Left ventricle myocardium inferior (tissue), 1 donor: ENCODE measurements at regions not wholly inside any gene's neighbourhood (a gene's known extent, or its start where the extent isn't known, plus 50 kb on each side); places are given as distances from the start of the nearest gene placed in this dataset.

ENCODE experiments used
- DNase-seq: peaks from one replicate; pipeline ENCODE4 v3.0.0-alpha.2; 2020
- H3K27ac ChIP-seq: fragments of 200-600 bp; replicated peaks from 2 replicates; pipeline ENCODE4 v1.8.0; 2021
- H3K27me3 ChIP-seq: fragments of 200-600 bp; 2 replicates; pipeline ENCODE4 v1.8.0; 2021; ENCODE audit warnings: low read depth
- H3K36me3 ChIP-seq: fragments of 200-600 bp; 2 replicates; pipeline ENCODE4 v1.8.0; 2021
- H3K4me1 ChIP-seq: fragments of 200-600 bp; 2 replicates; pipeline ENCODE4 v1.8.0; 2021
- H3K4me3 ChIP-seq: fragments of 200-600 bp; 2 replicates; pipeline ENCODE4 v1.8.0; 2021; ENCODE audit warnings: mild to moderate bottlenecking, moderate library complexity
- H3K9me3 ChIP-seq: fragments of 200-600 bp; replicated peaks from 2 replicates; pipeline ENCODE4 v1.8.0; 2021
- CTCF ChIP-seq: fragments of 200-600 bp; IDR thresholded peaks from 2 replicates; pipeline ENCODE4 v1.8.0; 2021; ENCODE audit warnings: antibody characterized with exemption, mild to moderate bottlenecking, borderline replicate concordance
- intact Hi-C: fragments of 100-400 bp; cut with micrococcal nuclease; formaldehyde crosslinking; loops from one replicate; pipeline ENCODE4 v1.11.0; 2022
- donor health status: DM: no; HTN: yes; CAD: no; lungs with severe emphysema.

GRCh38 chr6:30396833-30397479 lies 52.0 kb downstream of the RPP21 start:
- peak; percentile 77 for DNase-seq
- peak; percentile 84 for TF ChIP-seq CTCF
- no peaks in the 10 kb centered on the region for H3K36me3 ChIP-seq
- intact Hi-C loops = no loop called here
- H3K27ac ChIP-seq = no peak overlapping the region
- peaks cover 68% of the 10 kb centered on the region for H3K27me3 ChIP-seq
- H3K4me1 ChIP-seq = no peaks in the 10 kb centered on the region
- no peak overlapping the region for H3K4me3 ChIP-seq
- no peaks in the 10 kb centered on the region for H3K9me3 ChIP-seq

DNA sequence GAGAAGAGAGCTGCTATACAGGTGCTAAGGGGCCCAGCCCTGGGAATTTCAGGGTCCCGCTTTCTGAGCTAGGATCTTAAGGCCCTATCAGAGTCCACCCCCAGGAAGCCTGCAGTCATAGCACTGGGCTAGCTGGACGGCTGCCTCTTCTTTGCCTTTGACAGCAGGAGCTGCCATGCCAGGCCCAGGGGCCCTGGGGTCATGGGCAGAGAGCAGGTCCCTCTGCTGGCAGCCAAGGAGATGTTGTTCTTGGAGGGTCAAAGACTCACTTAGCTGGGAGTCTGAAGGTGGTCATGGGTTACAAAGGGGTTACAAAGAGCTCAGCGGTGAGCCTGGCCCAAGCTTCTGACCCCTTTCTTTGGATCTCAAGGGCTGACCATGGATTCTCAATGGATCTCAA lies 52.7 kb downstream of the RPP21 start:
- H3K9me3 ChIP-seq = no peaks in the 10 kb centered on the region

DNA sequence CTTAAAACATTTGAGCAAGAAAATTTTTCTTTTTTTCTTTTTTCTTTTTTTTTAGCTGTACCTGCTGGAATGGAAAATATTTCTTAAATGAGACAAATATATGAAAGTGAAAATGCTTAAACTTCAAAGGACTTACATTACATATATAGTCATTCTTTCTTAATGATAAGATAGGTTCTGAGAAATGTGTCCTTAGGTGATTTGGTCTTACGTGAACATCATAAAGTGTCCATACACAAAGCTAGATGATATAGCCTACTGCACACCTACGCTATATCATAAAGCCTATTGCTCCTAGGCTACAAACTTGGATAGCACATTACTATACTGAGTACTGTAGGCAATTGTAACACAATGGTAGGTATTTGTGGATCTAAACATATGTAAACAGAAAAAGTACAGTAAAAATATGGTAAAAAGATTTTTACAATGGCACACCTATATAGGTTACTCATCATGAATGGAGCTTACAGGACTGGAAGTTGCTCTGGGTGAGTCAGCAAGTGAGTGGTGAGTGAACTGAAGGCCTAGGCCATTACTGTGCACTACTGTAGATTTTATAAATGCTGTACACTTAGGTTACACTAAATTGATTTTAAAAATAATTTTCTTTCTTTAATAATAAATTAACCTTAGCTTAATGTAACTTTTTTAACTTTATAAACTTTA lies 54.6 kb downstream of the RPP21 start:
- Histone ChIP-seq H3K27ac (no peak overlapping the region), H3K36me3 (no peaks in the 10 kb centered on the region), H3K4me1 (no peaks in the 10 kb centered on the region), H3K4me3 (no peak overlapping the region), H3K27me3 (peaks cover 65% of the 10 kb centered on the region), H3K9me3 (no peaks in the 10 kb centered on the region)
- no peak for DNase-seq
- intact Hi-C loops = no loop called here
- no peak for TF ChIP-seq CTCF

More for the DNA sequence above, 52.7 kb downstream of the RPP21 start:
- H3K27me3 ChIP-seq = peaks cover 67% of the 10 kb centered on the region
- intact Hi-C loops = no loop called here
- no peaks in the 10 kb centered on the region for H3K4me1 ChIP-seq
- H3K27ac ChIP-seq = no peak overlapping the region
- TF ChIP-seq CTCF = no peak
- no peaks in the 10 kb centered on the region for H3K36me3 ChIP-seq
- H3K4me3 ChIP-seq = no peak overlapping the region
- DNase-seq = no peak

GRCh38 chr6:30405934-30406333 lies 61.0 kb downstream of the RPP21 start:
- Histone ChIP-seq H3K27me3 (peaks cover 76% of the 10 kb centered on the region), H3K4me3 (no peak overlapping the region), H3K9me3 (peaks cover 16% of the 10 kb centered on the region), H3K4me1 (no peaks in the 10 kb centered on the region), H3K36me3 (no peaks in the 10 kb centered on the region), H3K27ac (no peak overlapping the region)
- intact Hi-C loops = no loop called here
- no peak for DNase-seq
- no peak for TF ChIP-seq CTCF

GRCh38 chr6:30409184-30409583 lies 64.2 kb downstream of the RPP21 start:
- no peak for TF ChIP-seq CTCF
- H3K27ac ChIP-seq = no peak overlapping the region
- no peaks in the 10 kb centered on the region for H3K4me1 ChIP-seq
- no peak overlapping the region for H3K4me3 ChIP-seq
- no peaks in the 10 kb centered on the region for H3K36me3 ChIP-seq
- no peak for DNase-seq
- H3K27me3 ChIP-seq = peaks cover 83% of the 10 kb centered on the region
- intact Hi-C loops = no loop called here
- peaks cover 16% of the 10 kb centered on the region for H3K9me3 ChIP-seq
